ENCODE measurements at regions not wholly inside any gene's neighbourhood (a gene's known extent, or its start where the extent isn't known, plus 50 kb on each side); places are given as distances from the start of the nearest gene placed in this dataset.

DNA sequence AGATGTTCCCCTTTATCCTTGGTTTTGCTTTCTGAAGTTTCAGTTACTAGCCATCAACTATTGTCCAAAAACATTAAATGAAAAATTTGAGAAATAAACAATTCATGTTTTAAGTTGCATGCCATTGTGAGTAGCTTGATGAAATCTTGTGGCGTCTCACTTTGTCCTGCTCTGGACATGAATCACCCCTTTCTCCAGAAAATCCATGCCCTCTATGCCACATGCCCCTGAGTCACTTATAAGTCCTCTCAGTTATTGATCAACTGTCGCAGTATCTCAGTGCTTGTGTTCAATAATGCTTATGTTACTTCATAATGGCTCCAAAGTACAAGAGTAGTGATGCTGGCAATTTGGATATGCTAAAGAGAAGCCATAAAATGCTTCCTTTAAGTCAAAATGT is 208.0 kb upstream of the FERD3L start:
- H3K79me1 ChIP-seq (ENCODE audit: insufficient read depth, low read depth, low read length, poor library complexity, severe bottlenecking): no peaks in the 10 kb centered on the region
- no CpG with 5 or more reads among the region's 2 CpGs for WGBS (ENCODE audit: extremely low coverage, insufficient read length, low lambda C conversion rate)
- H3K23ac ChIP-seq (ENCODE audit: insufficient read length, low read depth, low read length): no peak overlapping the region
- TF ChIP-seq, protein P1, sequence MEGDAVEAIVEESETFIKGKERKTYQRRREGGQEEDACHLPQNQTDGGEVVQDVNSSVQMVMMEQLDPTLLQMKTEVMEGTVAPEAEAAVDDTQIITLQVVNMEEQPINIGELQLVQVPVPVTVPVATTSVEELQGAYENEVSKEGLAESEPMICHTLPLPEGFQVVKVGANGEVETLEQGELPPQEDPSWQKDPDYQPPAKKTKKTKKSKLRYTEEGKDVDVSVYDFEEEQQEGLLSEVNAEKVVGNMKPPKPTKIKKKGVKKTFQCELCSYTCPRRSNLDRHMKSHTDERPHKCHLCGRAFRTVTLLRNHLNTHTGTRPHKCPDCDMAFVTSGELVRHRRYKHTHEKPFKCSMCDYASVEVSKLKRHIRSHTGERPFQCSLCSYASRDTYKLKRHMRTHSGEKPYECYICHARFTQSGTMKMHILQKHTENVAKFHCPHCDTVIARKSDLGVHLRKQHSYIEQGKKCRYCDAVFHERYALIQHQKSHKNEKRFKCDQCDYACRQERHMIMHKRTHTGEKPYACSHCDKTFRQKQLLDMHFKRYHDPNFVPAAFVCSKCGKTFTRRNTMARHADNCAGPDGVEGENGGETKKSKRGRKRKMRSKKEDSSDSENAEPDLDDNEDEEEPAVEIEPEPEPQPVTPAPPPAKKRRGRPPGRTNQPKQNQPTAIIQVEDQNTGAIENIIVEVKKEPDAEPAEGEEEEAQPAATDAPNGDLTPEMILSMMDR (conservative IDR thresholded peaks at IDR 0.05): no peak
- no peaks in the 10 kb centered on the region for H3K36me3 Mint-ChIP-seq (ENCODE audit: insufficient read depth in 1 of 3, low read depth in 3 of 3)
- H2BK20ac ChIP-seq (ENCODE audit: low read depth, low read length, poor library complexity, severe bottlenecking): no peak overlapping the region
- no peaks in the 10 kb centered on the region for H3K27me3 ChIP-seq (ENCODE audit: insufficient read depth, low read length)
- H4K8ac ChIP-seq (replicated peaks; ENCODE audit: insufficient read length, low read depth, low read length): no peak overlapping the region
- H3K18ac ChIP-seq (ENCODE audit: insufficient read length, low read depth, low read length): no peak overlapping the region
- H3K4me1 ChIP-seq (ENCODE audit: insufficient read depth, low read length): no peaks in the 10 kb centered on the region
- no peaks in the 10 kb centered on the region for H3K27me3 Mint-ChIP-seq (ENCODE audit: low read depth)
- no peak overlapping the region for H3K27ac Mint-ChIP-seq
- no peak overlapping the region for H3K56ac ChIP-seq (ENCODE audit: insufficient read length, low read depth, low read length)
- H2AK5ac ChIP-seq (ENCODE audit: insufficient read length, low read length): no peak overlapping the region
- H2AFZ ChIP-seq (ENCODE audit: low read length): no peak overlapping the region
- H3K14ac ChIP-seq (ENCODE audit: insufficient read depth, low read length): no peak overlapping the region
- no peaks in the 10 kb centered on the region for H3K9me3 Mint-ChIP-seq
- no peak overlapping the region for H2BK5ac ChIP-seq (ENCODE audit: insufficient read length, low read length)
- H2BK15ac ChIP-seq (ENCODE audit: low read depth, low read length): no peak overlapping the region
- no peaks in the 10 kb centered on the region for H3K23me2 ChIP-seq (ENCODE audit: insufficient read length, low read depth, low read length, poor library complexity, severe bottlenecking)
- no peak overlapping the region for H2BK12ac ChIP-seq (ENCODE audit: insufficient read length, low read depth, low read length)
- H4K91ac ChIP-seq (ENCODE audit: insufficient read length, low read depth, low read length): no peak overlapping the region
- H3K4me1 Mint-ChIP-seq: peaks cover 8 to 11% of the 10 kb centered on the region in 2 experiments
- H3K9me3 ChIP-seq (ENCODE audit: control insufficient read depth, low read depth, low read length): no peaks in the 10 kb centered on the region
- H3K9ac ChIP-seq (ENCODE audit: extremely low read depth, insufficient read length, low read length): no peak overlapping the region
- no peak overlapping the region for H4K5ac ChIP-seq (ENCODE audit: insufficient read length, low read depth, low read length)
- H3K4ac ChIP-seq (ENCODE audit: low read depth, low read length): no peak overlapping the region
- H3T11ph ChIP-seq (ENCODE audit: low read length): no peak overlapping the region
- H3K4me3 Mint-ChIP-seq: no peak overlapping the region
- no peak for DNase-seq
- H4K20me1 ChIP-seq (ENCODE audit: control insufficient read depth, insufficient read depth, insufficient read length): no peaks in the 10 kb centered on the region
- H3K4me2 ChIP-seq (ENCODE audit: insufficient read depth, insufficient read length, low read length): no peak overlapping the region
- H3K79me2 ChIP-seq (ENCODE audit: insufficient read depth, low read length): no peaks in the 10 kb centered on the region
- no peak overlapping the region for H2BK120ac ChIP-seq (ENCODE audit: low read depth, low read length, poor library complexity, severe bottlenecking)
- H3K27ac ChIP-seq (ENCODE audit: insufficient read length, low read depth, low read length): no peak overlapping the region
